Panc1 (cell line): ENCODE measurements at regions not wholly inside any gene's neighbourhood (a gene's known extent, or its start where the extent isn't known, plus 50 kb on each side); places are given as distances from the start of the nearest gene placed in this dataset.

Experiments used
- ATAC-seq: fragments of 200-7000 bp; cut with Tn5 transposase; 2 replicates; pipeline ENCODE4 v1.9.1; 2020; ENCODE audit warnings: mild to moderate bottlenecking, moderate library complexity
- BruUV-seq: library from RNA; stranded (reverse); fragments of 400-500 nt; replicated peaks from 2 replicates; lab custom pipeline; 2021; lab: Mats Ljungman, UMichigan
- CTCF ChIA-PET: fragments of 300-600 bp; sonication (Branson Sonifier 250); formaldehyde crosslinking; loops from one replicate; lab custom pipeline; 2022; ENCODE audit warnings: antibody characterized with exemption; lab: Charles Lee
- POLR2A ChIA-PET: fragments of 300-600 bp; sonication (Branson Sonifier 250); formaldehyde crosslinking; loops from one replicate; lab custom pipeline; 2022; ENCODE audit warnings: antibody characterized with exemption; lab: Charles Lee
- DNase-seq: peaks from one replicate; pipeline ENCODE4 v3.0.0-alpha.2; 2010; ENCODE audit warnings: low read depth, low spot score
- H3K27ac ChIP-seq: 2 replicates; pipeline ENCODE4 v1.5.1; 2011; ENCODE audit warnings: mild to moderate bottlenecking, low read length, inconsistent platforms
- H3K27me3 ChIP-seq: fragments of 200-500 bp; sonication (Bioruptor generic); 2 replicates; pipeline ENCODE4 v1.6.0; 2014; ENCODE audit warnings: low read length, inconsistent platforms; ENCODE audit not compliant: control insufficient read depth, insufficient read depth
- H3K36me3 ChIP-seq: fragments of 200-500 bp; sonication (Bioruptor generic); 2 replicates; pipeline ENCODE4 v1.5.1; 2014; ENCODE audit warnings: inconsistent platforms, mild to moderate bottlenecking, low read length, moderate library complexity; ENCODE audit not compliant: control insufficient read depth, insufficient read depth
- H3K4me1 ChIP-seq: 2 replicates; pipeline ENCODE4 v1.5.1; 2011; ENCODE audit warnings: inconsistent platforms, mild to moderate bottlenecking, low read length, moderate library complexity; ENCODE audit not compliant: control insufficient read depth, insufficient read depth
- H3K4me3 ChIP-seq, 2 experiments: 2 replicates each; pipeline ENCODE4 v1.5.1; 2011 to 2012; ENCODE audit warnings: low read depth in 2 of 2, low read length in 2 of 2, mild to moderate bottlenecking in 2 of 2, inconsistent platforms in 1 of 2, moderate library complexity in 1 of 2
- H3K9me3 ChIP-seq: fragments of 200-500 bp; sonication (Bioruptor generic); 2 replicates; pipeline ENCODE4 v1.5.1; 2014; ENCODE audit warnings: low read depth, mild to moderate bottlenecking, inconsistent platforms, low read length, moderate library complexity; ENCODE audit not compliant: control insufficient read depth, insufficient read depth
- CTCF ChIP-seq: fragments of 450-650 bp; IDR thresholded peaks from 2 replicates; pipeline ENCODE4 v1.5.1; 2017; ENCODE audit warnings: mild to moderate bottlenecking
- POLR2AphosphoS5 ChIP-seq: IDR thresholded peaks from 2 replicates; pipeline ENCODE4 v1.6.1; 2012; ENCODE audit warnings: mild to moderate bottlenecking, low read depth, low read length, moderate library complexity
- REST ChIP-seq, 2 experiments: IDR thresholded peaks; 2 replicates each; pipeline ENCODE4 v1.6.1; 2011 to 2012; ENCODE audit warnings: low read depth in 2 of 2, control low read depth in 1 of 2, low read length in 1 of 2, mild to moderate bottlenecking in 1 of 2, moderate library complexity in 1 of 2; ENCODE audit not compliant: insufficient read depth in 1 of 2
- SIN3A ChIP-seq: IDR thresholded peaks from 2 replicates; pipeline ENCODE4 v1.6.1; 2012; ENCODE audit warnings: low read depth, mild to moderate bottlenecking, low read length, moderate library complexity, borderline replicate concordance; ENCODE audit not compliant: insufficient read depth
- TCF7L2 ChIP-seq: IDR thresholded peaks from 2 replicates; pipeline ENCODE4 v1.6.1; 2011; ENCODE audit warnings: mild to moderate bottlenecking, low read depth, low read length, inconsistent platforms
- in situ Hi-C: cut with HindIII; loops from 2 replicates; pipeline ENCODE4 v1.10.0; 2016; ENCODE audit warnings: low sequenced_read_pairs, low pct_unique_long_range_greater_than_20kb
- intact Hi-C: fragments of 100-400 bp; cut with micrococcal nuclease; formaldehyde crosslinking; loops from one replicate; pipeline ENCODE4 v1.10.0; 2022; ENCODE audit not compliant: unreplicated experiment

GRCh38 chrX:39975101-39975925 is 122.4 kb downstream of the BCOR start:
- BruUV-seq: no TSS peak
- Histone ChIP-seq H3K27me3 (no peaks in the 10 kb centered on the region), H3K27ac (no peak overlapping the region), H3K4me1 (no peaks in the 10 kb centered on the region), H3K4me3 (no peak overlapping the region), H3K9me3 (no peaks in the 10 kb centered on the region), H3K36me3 (no peaks in the 10 kb centered on the region)
- intact Hi-C loops: no loop called here
- CTCF ChIA-PET: no interaction called here
- ATAC-seq: no peak
- DNase-seq: no peak
- TF ChIP-seq REST (IDR thresholded peaks at IDR 0.05; ENCODE audit: insufficient read depth in 1 of 2, low read depth in 2 of 2, low read length in 1 of 2): no peak
- no peak for TF ChIP-seq POLR2AphosphoS5
- TF ChIP-seq SIN3A: no peak
- TF ChIP-seq CTCF: no peak
- TF ChIP-seq TCF7L2: no peak
- in situ Hi-C loops: no loop called here
- POLR2A ChIA-PET: no interaction called here

- H3K27ac ChIP-seq: no peak overlapping the region
- no TSS peak for BruUV-seq
- H3K4me1 ChIP-seq: no peaks in the 10 kb centered on the region
- no peaks in the 10 kb centered on the region for H3K27me3 ChIP-seq
- TF ChIP-seq TCF7L2 (no peak), CTCF (no peak), SIN3A (no peak), POLR2AphosphoS5 (no peak), REST (IDR thresholded peaks at IDR 0.05; ENCODE audit: insufficient read depth in 1 of 2, low read depth in 2 of 2, low read length in 1 of 2) (no peak)
- no peak overlapping the region for H3K4me3 ChIP-seq
- no peaks in the 10 kb centered on the region for H3K36me3 ChIP-seq
- H3K9me3 ChIP-seq: no peaks in the 10 kb centered on the region
- POLR2A ChIA-PET: no interaction called here
- DNase-seq (no peak), ATAC-seq (no peak)
- in situ Hi-C loops: no loop called here
- CTCF ChIA-PET: no interaction called here
- intact Hi-C loops: no loop called here
Observed at GRCh38 chrX:39981946-39982345, 115.8 kb downstream of the BCOR start.
